ENCODE measurements at regions not wholly inside any gene's neighbourhood (a gene's known extent, or its start where the extent isn't known, plus 50 kb on each side); places are given as distances from the start of the nearest gene placed in this dataset.

GRCh38 chr13:33376212-33376611, 90.7 kb upstream of the STARD13 start:
- no peak for TF ChIP-seq POLR2AphosphoS5 (IDR thresholded peaks at IDR 0.05; ENCODE audit: borderline replicate concordance, low read depth, low read length)
- no peak for TF ChIP-seq EZH2 (IDR thresholded peaks at IDR 0.05)

Data from SK-N-MC (cell line).